ENCODE measurements at regions not wholly inside any gene's neighbourhood (a gene's known extent, or its start where the extent isn't known, plus 50 kb on each side); places are given as distances from the start of the nearest gene placed in this dataset.

- TF ChIP-seq POLR2A (IDR thresholded peaks at IDR 0.05) (no peak), CTCF (IDR thresholded peaks at IDR 0.05) (no peak)
Observed at GRCh38 chr14:36394593-36394992, 74.2 kb upstream of the MBIP start.
